ENCODE measurements at regions not wholly inside any gene's neighbourhood (a gene's known extent, or its start where the extent isn't known, plus 50 kb on each side); places are given as distances from the start of the nearest gene placed in this dataset.

DNA sequence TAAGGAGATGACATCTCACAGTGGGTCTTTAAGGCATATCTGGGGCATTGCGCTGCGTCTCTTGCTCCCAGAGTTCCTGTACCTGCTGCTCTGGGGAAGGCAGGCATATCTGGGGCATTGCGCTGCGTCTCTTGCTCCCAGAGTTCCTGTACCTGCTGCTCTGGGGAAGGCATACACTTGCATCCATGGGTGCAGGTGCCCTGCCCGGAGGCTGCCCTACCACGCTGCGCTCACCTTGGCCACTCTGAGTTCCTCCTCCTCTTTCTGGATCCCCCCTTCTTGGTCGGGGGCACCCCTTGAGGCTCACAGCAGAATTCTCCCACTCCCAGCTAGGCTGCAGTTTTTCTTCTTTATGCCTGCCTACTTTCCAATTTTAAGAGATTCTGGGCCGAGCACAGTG, 60.9 kb upstream of the TMTC4 start:
- TF ChIP-seq, protein P1, sequence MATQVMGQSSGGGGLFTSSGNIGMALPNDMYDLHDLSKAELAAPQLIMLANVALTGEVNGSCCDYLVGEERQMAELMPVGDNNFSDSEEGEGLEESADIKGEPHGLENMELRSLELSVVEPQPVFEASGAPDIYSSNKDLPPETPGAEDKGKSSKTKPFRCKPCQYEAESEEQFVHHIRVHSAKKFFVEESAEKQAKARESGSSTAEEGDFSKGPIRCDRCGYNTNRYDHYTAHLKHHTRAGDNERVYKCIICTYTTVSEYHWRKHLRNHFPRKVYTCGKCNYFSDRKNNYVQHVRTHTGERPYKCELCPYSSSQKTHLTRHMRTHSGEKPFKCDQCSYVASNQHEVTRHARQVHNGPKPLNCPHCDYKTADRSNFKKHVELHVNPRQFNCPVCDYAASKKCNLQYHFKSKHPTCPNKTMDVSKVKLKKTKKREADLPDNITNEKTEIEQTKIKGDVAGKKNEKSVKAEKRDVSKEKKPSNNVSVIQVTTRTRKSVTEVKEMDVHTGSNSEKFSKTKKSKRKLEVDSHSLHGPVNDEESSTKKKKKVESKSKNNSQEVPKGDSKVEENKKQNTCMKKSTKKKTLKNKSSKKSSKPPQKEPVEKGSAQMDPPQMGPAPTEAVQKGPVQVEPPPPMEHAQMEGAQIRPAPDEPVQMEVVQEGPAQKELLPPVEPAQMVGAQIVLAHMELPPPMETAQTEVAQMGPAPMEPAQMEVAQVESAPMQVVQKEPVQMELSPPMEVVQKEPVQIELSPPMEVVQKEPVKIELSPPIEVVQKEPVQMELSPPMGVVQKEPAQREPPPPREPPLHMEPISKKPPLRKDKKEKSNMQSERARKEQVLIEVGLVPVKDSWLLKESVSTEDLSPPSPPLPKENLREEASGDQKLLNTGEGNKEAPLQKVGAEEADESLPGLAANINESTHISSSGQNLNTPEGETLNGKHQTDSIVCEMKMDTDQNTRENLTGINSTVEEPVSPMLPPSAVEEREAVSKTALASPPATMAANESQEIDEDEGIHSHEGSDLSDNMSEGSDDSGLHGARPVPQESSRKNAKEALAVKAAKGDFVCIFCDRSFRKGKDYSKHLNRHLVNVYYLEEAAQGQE (IDR thresholded peaks at IDR 0.05; ENCODE audit: insufficient read depth in 1 of 2, low read depth in 2 of 2, low read length in 2 of 2), result no peak
- TF ChIP-seq TAF1 (IDR thresholded peaks at IDR 0.05; ENCODE audit: borderline replicate concordance, insufficient read depth, low read length) (no peak), FOXP2 (optimal IDR thresholded peaks at IDR 0.05; ENCODE audit: borderline replicate concordance, extremely low read depth, extremely low read length, insufficient read depth) (no peak), SIN3A (IDR thresholded peaks at IDR 0.05; ENCODE audit: borderline replicate concordance, insufficient read depth, low read length) (no peak), POLR2AphosphoS5 (IDR thresholded peaks at IDR 0.05; ENCODE audit: low read depth, low read length) (no peak)

GRCh38 chr13:100734194-100734720, 59.7 kb upstream of the TMTC4 start:
- TF ChIP-seq SIN3A (IDR thresholded peaks at IDR 0.05; ENCODE audit: borderline replicate concordance, insufficient read depth, low read length) (no peak), POLR2AphosphoS5 (IDR thresholded peaks at IDR 0.05; ENCODE audit: low read depth, low read length) (no peak), FOXP2 (optimal IDR thresholded peaks at IDR 0.05; ENCODE audit: borderline replicate concordance, extremely low read depth, extremely low read length, insufficient read depth) (no peak), TAF1 (IDR thresholded peaks at IDR 0.05; ENCODE audit: borderline replicate concordance, insufficient read depth, low read length) (no peak)
- TF ChIP-seq, protein P1 (IDR thresholded peaks at IDR 0.05; ENCODE audit: insufficient read depth in 1 of 2, low read depth in 2 of 2, low read length in 2 of 2), result no peak

GRCh38 chr13:100733261-100733660, 58.7 kb upstream of the TMTC4 start:
- TF ChIP-seq POLR2AphosphoS5 (IDR thresholded peaks at IDR 0.05; ENCODE audit: low read depth, low read length) (no peak), FOXP2 (optimal IDR thresholded peaks at IDR 0.05; ENCODE audit: borderline replicate concordance, extremely low read depth, extremely low read length, insufficient read depth) (no peak), TAF1 (IDR thresholded peaks at IDR 0.05; ENCODE audit: borderline replicate concordance, insufficient read depth, low read length) (no peak), SIN3A (IDR thresholded peaks at IDR 0.05; ENCODE audit: borderline replicate concordance, insufficient read depth, low read length) (no peak)
- TF ChIP-seq, protein P1 (IDR thresholded peaks at IDR 0.05; ENCODE audit: insufficient read depth in 1 of 2, low read depth in 2 of 2, low read length in 2 of 2), result no peak

DNA sequence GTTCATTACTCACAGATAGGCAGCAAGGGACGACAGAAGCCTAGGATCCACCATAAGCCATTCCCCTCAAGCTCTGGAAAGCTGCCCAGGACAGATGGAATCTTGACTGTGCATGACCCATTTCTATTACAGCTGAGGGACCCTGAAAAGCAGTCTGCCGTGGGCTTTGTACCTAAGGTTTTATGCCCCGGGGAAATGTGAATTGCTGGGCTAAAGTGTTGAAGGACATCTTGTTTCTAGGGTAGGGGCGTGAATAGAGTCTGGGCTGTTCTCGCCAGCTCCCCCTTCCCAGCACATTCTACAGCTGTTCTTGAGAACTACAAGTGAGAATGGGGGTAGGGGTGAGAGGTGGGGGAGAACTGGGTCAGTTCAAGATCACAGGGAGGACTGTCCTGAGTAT, 53.6 kb upstream of the TMTC4 start:
- TF ChIP-seq FOXP2 (optimal IDR thresholded peaks at IDR 0.05; ENCODE audit: borderline replicate concordance, extremely low read depth, extremely low read length, insufficient read depth) (no peak), SIN3A (IDR thresholded peaks at IDR 0.05; ENCODE audit: borderline replicate concordance, insufficient read depth, low read length) (no peak), POLR2AphosphoS5 (IDR thresholded peaks at IDR 0.05; ENCODE audit: low read depth, low read length) (no peak)
- TF ChIP-seq, protein P1 (IDR thresholded peaks at IDR 0.05; ENCODE audit: insufficient read depth in 1 of 2, low read depth in 2 of 2, low read length in 2 of 2), result no peak

- TF ChIP-seq POLR2AphosphoS5 (IDR thresholded peaks at IDR 0.05; ENCODE audit: low read depth, low read length) (no peak), SIN3A (IDR thresholded peaks at IDR 0.05; ENCODE audit: borderline replicate concordance, insufficient read depth, low read length) (no peak), TAF1 (IDR thresholded peaks at IDR 0.05; ENCODE audit: borderline replicate concordance, insufficient read depth, low read length) (no peak), FOXP2 (optimal IDR thresholded peaks at IDR 0.05; ENCODE audit: borderline replicate concordance, extremely low read depth, extremely low read length, insufficient read depth) (no peak)
- TF ChIP-seq, protein P1 (IDR thresholded peaks at IDR 0.05; ENCODE audit: insufficient read depth in 1 of 2, low read depth in 2 of 2, low read length in 2 of 2), result no peak
Measured at GRCh38 chr13:100725472-100725871, 50.9 kb upstream of the TMTC4 start.

Measured in PFSK-1 (cell line).